Liver (tissue), 8 donors: ENCODE measurements at regions not wholly inside any gene's neighbourhood (a gene's known extent, or its start where the extent isn't known, plus 50 kb on each side); places are given as distances from the start of the nearest gene placed in this dataset.

Experiments
- DNase-seq: peaks from one replicate; pipeline ENCODE4 v3.0.0-alpha.2; 2017; ENCODE audit warnings: low spot score
- H3K27ac ChIP-seq, 2 donors: one replicate each; pipeline ENCODE4 v1.7.0; 2013; ENCODE audit warnings: inconsistent platforms in 2 of 2, low read length in 2 of 2, control low read depth in 1 of 2, low read depth in 1 of 2, mild to moderate bottlenecking in 1 of 2
- H3K27me3 ChIP-seq, 4 donors: one replicate each; pipeline versions ENCODE4 v1.6.1 to v1.7.0; 2013; ENCODE audit warnings: low read length in 3 of 4, inconsistent platforms in 1 of 4, mild to moderate bottlenecking in 1 of 4, moderate library complexity in 1 of 4; ENCODE audit not compliant: control insufficient read depth in 4 of 4, insufficient read depth in 4 of 4
- H3K36me3 ChIP-seq, 4 donors: one replicate each; pipeline versions ENCODE4 v1.6.1 to v1.7.0; 2013; ENCODE audit warnings: low read length in 3 of 4, mild to moderate bottlenecking in 3 of 4, low read depth in 1 of 4, moderate library complexity in 1 of 4; ENCODE audit not compliant: control insufficient read depth in 4 of 4, insufficient read depth in 3 of 4
- H3K4me1 ChIP-seq, 4 donors: one replicate each; pipeline versions ENCODE4 v1.6.1 to v1.7.0; 2013; ENCODE audit warnings: low read length in 3 of 4, mild to moderate bottlenecking in 3 of 4, moderate library complexity in 1 of 4; ENCODE audit not compliant: control insufficient read depth in 4 of 4, insufficient read depth in 4 of 4
- H3K4me3 ChIP-seq, 3 donors: one replicate each; pipeline versions ENCODE4 v1.6.1 to v1.7.0; 2013; ENCODE audit warnings: low read length in 3 of 3, control low read depth in 1 of 3, low read depth in 1 of 3, mild to moderate bottlenecking in 1 of 3
- H3K9ac ChIP-seq, 2 donors: one replicate each; pipeline ENCODE4 v1.7.0; 2013; ENCODE audit warnings: low read length in 2 of 2, mild to moderate bottlenecking in 2 of 2, moderate library complexity in 2 of 2, control low read depth in 1 of 2, low read depth in 1 of 2
- H3K9me3 ChIP-seq, 4 donors: one replicate each; pipeline versions ENCODE4 v1.6.1 to v1.7.0; 2013; ENCODE audit warnings: low read length in 3 of 4; ENCODE audit not compliant: control insufficient read depth in 4 of 4
- CTCF ChIP-seq: fragments of 150-350 bp; IDR thresholded peaks from 2 replicates; pipeline ENCODE4 v1.5.1; 2017; ENCODE audit warnings: improper control_type of control experiment, low read depth, low read length; ENCODE audit not compliant: missing input control
- EGR1 ChIP-seq, 2 donors: IDR thresholded peaks; 2 replicates each; pipeline ENCODE4 v1.6.1; 2016 to 2018; ENCODE audit warnings: antibody characterized with exemption in 2 of 2, low read depth in 2 of 2
- HNF4G ChIP-seq: IDR thresholded peaks from 2 replicates; pipeline ENCODE4 v1.6.1; 2016; ENCODE audit warnings: antibody characterized with exemption
- JUND ChIP-seq, 2 donors: IDR thresholded peaks; 2 replicates each; pipeline ENCODE4 v1.6.1; 2016; ENCODE audit warnings: antibody characterized with exemption in 2 of 2
- NR2F2 ChIP-seq: IDR thresholded peaks from 2 replicates; pipeline ENCODE4 v1.6.1; 2016; ENCODE audit warnings: antibody characterized with exemption
- RAD21 ChIP-seq, 2 donors: IDR thresholded peaks; 2 replicates each; pipeline ENCODE4 v1.6.1; 2016; ENCODE audit warnings: antibody characterized with exemption in 2 of 2, mild to moderate bottlenecking in 2 of 2
- REST ChIP-seq: IDR thresholded peaks from 2 replicates; pipeline ENCODE4 v1.6.1; 2016; ENCODE audit warnings: antibody characterized with exemption, mild to moderate bottlenecking
- RXRA ChIP-seq, 2 donors: IDR thresholded peaks; 2 replicates each; pipeline ENCODE4 v1.6.1; 2017 to 2018; ENCODE audit warnings: antibody characterized with exemption in 2 of 2, mild to moderate bottlenecking in 1 of 2
- SP1 ChIP-seq: IDR thresholded peaks from 2 replicates; pipeline ENCODE4 v1.6.1; 2018; ENCODE audit warnings: antibody characterized with exemption, mild to moderate bottlenecking
- TAF1 ChIP-seq: conservative IDR thresholded peaks from 2 replicates; pipeline ENCODE4 v1.6.1; 2016; ENCODE audit warnings: antibody characterized with exemption, mild to moderate bottlenecking
- ZBTB33 ChIP-seq: IDR thresholded peaks from 2 replicates; pipeline ENCODE4 v1.6.1; 2016; ENCODE audit warnings: antibody characterized with exemption
- WGBS: extraction: QIAGEN DNeasy Blood & Tissue Kit; methylation state at CpG from one replicate; pipeline ENCODE4 v1.1.7; 2013; 5-methylcytosine and 5-hydroxymethylcytosine counted together
- donor health status: healthy.
- donor health status: healthy.
- donor health status: healthy.
- donor health status: healthy.
- donor health status: healthy.

DNA sequence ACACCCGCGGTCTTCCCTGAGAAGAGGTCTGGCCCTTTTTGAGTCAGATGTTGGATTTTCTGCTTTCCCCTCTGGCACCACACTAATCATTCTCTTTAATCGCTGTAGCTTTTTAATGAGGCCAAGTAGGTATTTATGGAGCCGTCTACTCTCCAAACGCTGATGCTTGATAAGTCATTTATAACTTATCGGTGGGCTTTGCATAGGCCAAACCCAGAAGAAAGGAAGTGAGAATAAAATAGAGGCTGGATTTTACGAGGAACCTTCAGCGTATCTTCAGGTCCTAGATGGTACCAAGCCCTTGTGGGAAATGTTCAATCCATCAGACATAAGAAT, 142.5 kb upstream of the CTAGE1 start:
- H3K36me3 ChIP-seq: no peaks in the 10 kb centered on the region
- peak overlapping the region in 1 of 3 donors; percentile 72 for H3K4me3 ChIP-seq
- peaks cover 0 to 24% (median 14%) of the 10 kb centered on the region in 4 donors for H3K4me1 ChIP-seq
- TF ChIP-seq TAF1 (peak; percentile 32), NR2F2 (peak; percentile 41), SP1 (peak; percentile 3), ZBTB33 (no peak), RAD21 (IDR thresholded peaks at IDR 0.05) (peak in 1 of 2 donors; percentile 2)
- DNase-seq: no peak
- peak overlapping the region; percentile 85 to 87 for H3K9ac ChIP-seq
- H3K27ac ChIP-seq: peak overlapping the region; percentile 99
- no peaks in the 10 kb centered on the region for H3K9me3 ChIP-seq
- 28% methylated on average over 8 of the region's 8 CpGs for WGBS
- H3K27me3 ChIP-seq: no peaks in the 10 kb centered on the region

DNA sequence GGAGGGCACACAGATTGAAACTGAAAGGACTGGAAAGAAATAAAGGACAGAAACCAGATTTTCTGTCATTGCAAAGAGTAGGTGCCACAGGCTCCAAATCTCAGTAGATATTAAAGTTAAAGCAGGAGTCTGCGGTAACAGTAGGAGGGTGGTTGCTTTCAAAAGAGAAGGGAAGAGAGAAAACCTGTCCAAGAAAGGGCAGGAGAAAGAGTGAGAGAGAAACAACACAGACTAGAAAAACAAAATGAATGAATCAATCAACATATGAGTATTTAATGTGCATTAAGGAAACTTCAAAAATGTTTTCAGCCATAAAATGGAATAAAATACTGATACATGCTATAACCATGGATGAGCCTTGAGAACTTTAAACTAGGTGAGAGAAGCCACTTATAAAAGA, 143.1 kb upstream of the CTAGE1 start:
- H3K4me1 ChIP-seq: peaks cover 0 to 24% (median 14%) of the 10 kb centered on the region in 4 donors
- no peak for DNase-seq
- no peaks in the 10 kb centered on the region for H3K36me3 ChIP-seq
- H3K9ac ChIP-seq: peak overlapping the region; percentile 6 to 17
- H3K9me3 ChIP-seq: no peaks in the 10 kb centered on the region
- H3K4me3 ChIP-seq: no peak overlapping the region
- WGBS: 92% methylated on average over 1 of the region's 1 CpG
- TF ChIP-seq ZBTB33 (no peak), SP1 (no peak), CTCF (no peak), JUND (IDR thresholded peaks at IDR 0.05) (no peak), NR2F2 (no peak), EGR1 (IDR thresholded peaks at IDR 0.05; ENCODE audit: low read depth in 2 of 2) (no peak), REST (no peak), HNF4G (no peak), RXRA (IDR thresholded peaks at IDR 0.05) (no peak)
- no peaks in the 10 kb centered on the region for H3K27me3 ChIP-seq
- peak overlapping the region; percentile 99 for H3K27ac ChIP-seq
